Esophagus squamous epithelium (tissue), 4 donors: ENCODE measurements at regions not wholly inside any gene's neighbourhood (a gene's known extent, or its start where the extent isn't known, plus 50 kb on each side); places are given as distances from the start of the nearest gene placed in this dataset.

ENCODE experiments used
- POLR2A ChIP-seq, 4 donors: fragments of 450-650 bp; IDR thresholded peaks; one replicate each; pipeline ENCODE4 v1.6.1; 2017; ENCODE audit warnings: antibody characterized with exemption in 4 of 4, mild to moderate bottlenecking in 4 of 4, moderate library complexity in 3 of 4
- TF ChIP-seq, protein P1 (sequence below), 6 experiments: fragments of 450-650 bp in 4 of 6; fragments of 200-600 bp in 2 of 6; sonication (generic) in 2 of 6; IDR thresholded peaks; one replicate each; pipeline ENCODE4 v1.5.1; 2016 to 2019; ENCODE audit warnings: antibody characterized with exemption in 6 of 6, mild to moderate bottlenecking in 4 of 6, moderate library complexity in 4 of 6

DNA sequence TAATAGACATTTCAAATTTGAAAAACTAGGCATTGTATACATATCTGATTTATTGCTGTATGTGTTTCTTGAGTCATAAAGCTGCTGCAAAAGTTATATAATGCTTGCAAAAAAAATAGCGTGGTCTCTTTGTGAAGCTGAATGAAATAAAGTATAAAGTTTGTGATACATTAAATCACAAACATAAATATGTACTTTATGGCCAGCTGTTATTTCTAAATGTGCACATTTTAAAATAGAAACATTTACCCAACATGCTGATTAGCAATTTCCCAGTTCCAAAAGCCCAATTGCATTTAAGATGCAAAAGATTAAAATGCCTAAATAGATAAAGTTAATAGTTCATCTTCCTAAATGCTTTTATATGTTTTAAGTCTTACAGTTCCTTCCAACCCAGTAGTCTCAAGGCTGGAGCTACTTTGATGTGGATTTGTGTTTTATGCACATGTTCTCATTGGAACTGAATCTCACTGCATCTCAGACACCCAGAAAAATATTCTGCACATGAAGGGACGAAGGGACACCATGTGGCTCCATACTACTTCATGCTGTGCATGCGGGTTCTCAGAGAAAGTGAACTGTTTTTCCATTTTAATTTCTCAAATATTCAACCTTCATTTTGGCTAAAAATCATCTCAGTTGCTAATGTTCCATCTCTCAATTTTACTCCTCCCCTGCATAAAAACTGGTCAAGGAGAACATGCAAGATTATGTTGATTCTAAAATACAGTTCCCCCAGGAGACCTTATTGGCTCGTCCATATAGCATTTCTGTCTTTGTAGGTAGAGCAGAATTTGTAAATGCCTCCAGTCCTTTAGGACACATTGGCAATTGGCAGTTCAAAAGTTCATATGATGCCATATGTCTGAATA is 304.6 kb downstream of the MTX2 start:
- no peak for TF ChIP-seq POLR2A (IDR thresholded peaks at IDR 0.05)
- TF ChIP-seq, protein P1, sequence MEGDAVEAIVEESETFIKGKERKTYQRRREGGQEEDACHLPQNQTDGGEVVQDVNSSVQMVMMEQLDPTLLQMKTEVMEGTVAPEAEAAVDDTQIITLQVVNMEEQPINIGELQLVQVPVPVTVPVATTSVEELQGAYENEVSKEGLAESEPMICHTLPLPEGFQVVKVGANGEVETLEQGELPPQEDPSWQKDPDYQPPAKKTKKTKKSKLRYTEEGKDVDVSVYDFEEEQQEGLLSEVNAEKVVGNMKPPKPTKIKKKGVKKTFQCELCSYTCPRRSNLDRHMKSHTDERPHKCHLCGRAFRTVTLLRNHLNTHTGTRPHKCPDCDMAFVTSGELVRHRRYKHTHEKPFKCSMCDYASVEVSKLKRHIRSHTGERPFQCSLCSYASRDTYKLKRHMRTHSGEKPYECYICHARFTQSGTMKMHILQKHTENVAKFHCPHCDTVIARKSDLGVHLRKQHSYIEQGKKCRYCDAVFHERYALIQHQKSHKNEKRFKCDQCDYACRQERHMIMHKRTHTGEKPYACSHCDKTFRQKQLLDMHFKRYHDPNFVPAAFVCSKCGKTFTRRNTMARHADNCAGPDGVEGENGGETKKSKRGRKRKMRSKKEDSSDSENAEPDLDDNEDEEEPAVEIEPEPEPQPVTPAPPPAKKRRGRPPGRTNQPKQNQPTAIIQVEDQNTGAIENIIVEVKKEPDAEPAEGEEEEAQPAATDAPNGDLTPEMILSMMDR (IDR thresholded peaks at IDR 0.05), result no peak
